DND-41 (cell line): ENCODE measurements at regions not wholly inside any gene's neighbourhood (a gene's known extent, or its start where the extent isn't known, plus 50 kb on each side); places are given as distances from the start of the nearest gene placed in this dataset.

Experiments used
- CTCF ChIP-seq: IDR thresholded peaks from 2 replicates; pipeline ENCODE4 v1.5.1; 2012; ENCODE audit warnings: borderline replicate concordance, low read length, moderate library complexity, mild to moderate bottlenecking; ENCODE audit not compliant: poor library complexity, severe bottlenecking; ENCODE audit errors: extremely low read depth
- EZH2 ChIP-seq: IDR thresholded peaks from 3 replicates; pipeline ENCODE4 v1.6.1; 2012; ENCODE audit warnings: borderline replicate concordance, low read depth, mild to moderate bottlenecking, moderate library complexity, low read length, inconsistent platforms; ENCODE audit not compliant: severe bottlenecking

- TF ChIP-seq CTCF (no peak), EZH2 (no peak)
Measured at GRCh38 chr4:74653331-74654229, 140.7 kb downstream of the BTC start.
